Suppressor macrophage treated with lipopolysaccharide for 4 hours (primary cell): ENCODE measurements at regions not wholly inside any gene's neighbourhood (a gene's known extent, or its start where the extent isn't known, plus 50 kb on each side); places are given as distances from the start of the nearest gene placed in this dataset.
"Not testable (repeated sequence)": the region's sequence is repeated elsewhere in the genome, so short reads cannot be mapped to it uniquely, and the experiment has no call there.

Experiments used
- DNase-seq: peaks from one replicate; pipeline ENCODE4 v3.0.0-alpha.2; 2020

GRCh38 chr10:91091780-91092179 lies 128.7 kb upstream of the PCGF5 start:
- no peak for DNase-seq

- DNase-seq: no peak
Measured at GRCh38 chr10:91096274-91096673, 124.2 kb upstream of the PCGF5 start.

- no peak for DNase-seq
Measured at GRCh38 chr10:91097313-91097712, 123.2 kb upstream of the PCGF5 start.

- not testable (repeated sequence) for DNase-seq
Measured at GRCh38 chr10:91098021-91098420, 122.4 kb upstream of the PCGF5 start.

- no peak for DNase-seq
Measured at GRCh38 chr10:91103384-91104192, 116.9 kb upstream of the PCGF5 start.

- DNase-seq: no peak
Measured at GRCh38 chr10:91104193-91105041, 116.0 kb upstream of the PCGF5 start.

GRCh38 chr10:91105269-91105668 lies 115.2 kb upstream of the PCGF5 start:
- DNase-seq: no peak

- DNase-seq: no peak
Measured at GRCh38 chr10:91108820-91109219, 111.6 kb upstream of the PCGF5 start.

- no peak for DNase-seq
Measured at GRCh38 chr10:91111060-91111459, 109.4 kb upstream of the PCGF5 start.

GRCh38 chr10:91115618-91116390 lies 104.7 kb upstream of the PCGF5 start:
- no peak for DNase-seq

- DNase-seq: no peak
Measured at GRCh38 chr10:91117505-91117904, 103.0 kb upstream of the PCGF5 start.

- DNase-seq: no peak
Measured at GRCh38 chr10:91120348-91120747, 100.1 kb upstream of the PCGF5 start.

- DNase-seq: no peak
Measured at GRCh38 chr10:91123261-91123660, 97.2 kb upstream of the PCGF5 start.

- DNase-seq: no peak
Measured at GRCh38 chr10:91124016-91124415, 96.4 kb upstream of the PCGF5 start.

GRCh38 chr10:91126471-91126870 lies 94.0 kb upstream of the PCGF5 start:
- no peak for DNase-seq

- no peak for DNase-seq
Measured at GRCh38 chr10:91127341-91128082, 93.0 kb upstream of the PCGF5 start.

GRCh38 chr10:91135113-91135512 lies 85.3 kb upstream of the PCGF5 start:
- no peak for DNase-seq

GRCh38 chr10:91137011-91137643 lies 83.3 kb upstream of the PCGF5 start:
- DNase-seq: no peak

GRCh38 chr10:91137822-91138221 lies 82.6 kb upstream of the PCGF5 start:
- no peak for DNase-seq

- peak; percentile 21 for DNase-seq
Measured at GRCh38 chr10:91140995-91141549, 79.4 kb upstream of the PCGF5 start.

- DNase-seq: no peak
Measured at GRCh38 chr10:91144961-91145360, 75.5 kb upstream of the PCGF5 start.

GRCh38 chr10:91146146-91146545 lies 74.3 kb upstream of the PCGF5 start:
- DNase-seq: no peak
